Loucy (cell line): ENCODE measurements at regions not wholly inside any gene's neighbourhood (a gene's known extent, or its start where the extent isn't known, plus 50 kb on each side); places are given as distances from the start of the nearest gene placed in this dataset.

ENCODE experiments used
- EZH2phosphoT487 ChIP-seq: fragments of 200-600 bp; IDR thresholded peaks from 2 replicates; pipeline ENCODE4 v1.6.1; 2018; ENCODE audit warnings: antibody characterized with exemption, mild to moderate bottlenecking, moderate library complexity, borderline replicate concordance
- TF ChIP-seq, protein P1 (sequence below): fragments of 200-600 bp; sonication (generic); conservative IDR thresholded peaks from 2 replicates; pipeline ENCODE4 v1.5.1; 2014; ENCODE audit warnings: mild to moderate bottlenecking, antibody characterized with exemption, low read length

DNA sequence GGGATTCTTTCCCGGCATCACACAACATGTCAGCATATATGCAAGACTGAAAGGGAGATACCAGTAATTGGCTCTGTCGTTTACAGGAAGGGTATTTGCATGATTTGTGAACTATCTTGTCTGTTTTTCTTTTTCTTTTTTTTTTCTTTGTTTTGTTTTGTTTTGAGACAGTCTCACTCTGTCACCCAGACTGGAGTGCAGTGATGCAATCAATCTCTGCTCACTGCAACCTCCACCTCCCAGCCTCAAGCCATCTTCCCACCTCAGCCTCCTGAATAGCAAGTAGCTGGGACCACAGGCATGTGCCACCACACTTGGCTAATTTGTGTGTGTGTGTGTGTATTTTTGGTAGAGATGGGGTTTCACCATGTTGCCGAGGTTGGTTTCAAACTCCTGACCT lies 262.7 kb upstream of the F9 start:
- TF ChIP-seq EZH2phosphoT487: no peak
- TF ChIP-seq, protein P1, sequence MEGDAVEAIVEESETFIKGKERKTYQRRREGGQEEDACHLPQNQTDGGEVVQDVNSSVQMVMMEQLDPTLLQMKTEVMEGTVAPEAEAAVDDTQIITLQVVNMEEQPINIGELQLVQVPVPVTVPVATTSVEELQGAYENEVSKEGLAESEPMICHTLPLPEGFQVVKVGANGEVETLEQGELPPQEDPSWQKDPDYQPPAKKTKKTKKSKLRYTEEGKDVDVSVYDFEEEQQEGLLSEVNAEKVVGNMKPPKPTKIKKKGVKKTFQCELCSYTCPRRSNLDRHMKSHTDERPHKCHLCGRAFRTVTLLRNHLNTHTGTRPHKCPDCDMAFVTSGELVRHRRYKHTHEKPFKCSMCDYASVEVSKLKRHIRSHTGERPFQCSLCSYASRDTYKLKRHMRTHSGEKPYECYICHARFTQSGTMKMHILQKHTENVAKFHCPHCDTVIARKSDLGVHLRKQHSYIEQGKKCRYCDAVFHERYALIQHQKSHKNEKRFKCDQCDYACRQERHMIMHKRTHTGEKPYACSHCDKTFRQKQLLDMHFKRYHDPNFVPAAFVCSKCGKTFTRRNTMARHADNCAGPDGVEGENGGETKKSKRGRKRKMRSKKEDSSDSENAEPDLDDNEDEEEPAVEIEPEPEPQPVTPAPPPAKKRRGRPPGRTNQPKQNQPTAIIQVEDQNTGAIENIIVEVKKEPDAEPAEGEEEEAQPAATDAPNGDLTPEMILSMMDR: no peak
